ENCODE measurements at regions not wholly inside any gene's neighbourhood (a gene's known extent, or its start where the extent isn't known, plus 50 kb on each side); places are given as distances from the start of the nearest gene placed in this dataset.

DNA sequence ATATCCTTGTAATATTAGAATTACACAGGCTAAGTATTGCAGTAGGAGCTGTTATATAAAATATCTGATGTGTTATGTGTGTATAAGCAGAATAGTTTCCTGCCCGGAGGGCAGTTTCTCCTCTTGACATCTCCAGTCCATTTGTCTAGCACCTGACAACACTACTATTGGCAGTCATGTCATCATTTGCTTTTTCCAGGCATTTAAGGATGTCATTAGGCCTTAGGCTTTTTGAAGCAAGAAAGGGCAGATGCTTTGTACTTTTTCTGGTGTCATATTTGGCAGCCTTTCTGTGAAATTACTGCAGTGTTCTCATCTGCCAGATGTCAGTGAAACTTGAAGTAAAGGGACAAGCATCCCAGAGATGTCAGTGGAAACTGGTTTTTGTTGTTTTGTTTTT is 2017.6 kb upstream of the IGFBP7 start:
- TF ChIP-seq, protein P1, sequence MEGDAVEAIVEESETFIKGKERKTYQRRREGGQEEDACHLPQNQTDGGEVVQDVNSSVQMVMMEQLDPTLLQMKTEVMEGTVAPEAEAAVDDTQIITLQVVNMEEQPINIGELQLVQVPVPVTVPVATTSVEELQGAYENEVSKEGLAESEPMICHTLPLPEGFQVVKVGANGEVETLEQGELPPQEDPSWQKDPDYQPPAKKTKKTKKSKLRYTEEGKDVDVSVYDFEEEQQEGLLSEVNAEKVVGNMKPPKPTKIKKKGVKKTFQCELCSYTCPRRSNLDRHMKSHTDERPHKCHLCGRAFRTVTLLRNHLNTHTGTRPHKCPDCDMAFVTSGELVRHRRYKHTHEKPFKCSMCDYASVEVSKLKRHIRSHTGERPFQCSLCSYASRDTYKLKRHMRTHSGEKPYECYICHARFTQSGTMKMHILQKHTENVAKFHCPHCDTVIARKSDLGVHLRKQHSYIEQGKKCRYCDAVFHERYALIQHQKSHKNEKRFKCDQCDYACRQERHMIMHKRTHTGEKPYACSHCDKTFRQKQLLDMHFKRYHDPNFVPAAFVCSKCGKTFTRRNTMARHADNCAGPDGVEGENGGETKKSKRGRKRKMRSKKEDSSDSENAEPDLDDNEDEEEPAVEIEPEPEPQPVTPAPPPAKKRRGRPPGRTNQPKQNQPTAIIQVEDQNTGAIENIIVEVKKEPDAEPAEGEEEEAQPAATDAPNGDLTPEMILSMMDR (IDR thresholded peaks at IDR 0.05) = no peak
- TF ChIP-seq OVOL2 (CRISPR knock-in tag; IDR thresholded peaks at IDR 0.05; ENCODE audit: borderline replicate concordance) = no peak
- no peak for TF ChIP-seq CREM (CRISPR knock-in tag; IDR thresholded peaks at IDR 0.05)
- TF ChIP-seq, protein P2, sequence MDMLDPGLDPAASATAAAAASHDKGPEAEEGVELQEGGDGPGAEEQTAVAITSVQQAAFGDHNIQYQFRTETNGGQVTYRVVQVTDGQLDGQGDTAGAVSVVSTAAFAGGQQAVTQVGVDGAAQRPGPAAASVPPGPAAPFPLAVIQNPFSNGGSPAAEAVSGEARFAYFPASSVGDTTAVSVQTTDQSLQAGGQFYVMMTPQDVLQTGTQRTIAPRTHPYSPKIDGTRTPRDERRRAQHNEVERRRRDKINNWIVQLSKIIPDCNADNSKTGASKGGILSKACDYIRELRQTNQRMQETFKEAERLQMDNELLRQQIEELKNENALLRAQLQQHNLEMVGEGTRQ (CRISPR knock-in tag; IDR thresholded peaks at IDR 0.05) = no peak
- no peak for TF ChIP-seq ZNF219 (CRISPR knock-in tag; IDR thresholded peaks at IDR 0.05; ENCODE audit: borderline replicate concordance)
- TF ChIP-seq SP1 (CRISPR knock-in tag; conservative IDR thresholded peaks at IDR 0.05) = no peak
- no peak for TF ChIP-seq TEAD4 (CRISPR knock-in tag; IDR thresholded peaks at IDR 0.05)
- TF ChIP-seq NR2C2 (CRISPR knock-in tag; IDR thresholded peaks at IDR 0.05) = no peak
- no peak for TF ChIP-seq JUN (CRISPR knock-in tag; IDR thresholded peaks at IDR 0.05)
- no peak for TF ChIP-seq ELF4 (CRISPR knock-in tag; IDR thresholded peaks at IDR 0.05; ENCODE audit: low read depth)
- TF ChIP-seq, protein P3, sequence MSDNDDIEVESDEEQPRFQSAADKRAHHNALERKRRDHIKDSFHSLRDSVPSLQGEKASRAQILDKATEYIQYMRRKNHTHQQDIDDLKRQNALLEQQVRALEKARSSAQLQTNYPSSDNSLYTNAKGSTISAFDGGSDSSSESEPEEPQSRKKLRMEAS (CRISPR knock-in tag; IDR thresholded peaks at IDR 0.05) = no peak
- TF ChIP-seq, protein P4, sequence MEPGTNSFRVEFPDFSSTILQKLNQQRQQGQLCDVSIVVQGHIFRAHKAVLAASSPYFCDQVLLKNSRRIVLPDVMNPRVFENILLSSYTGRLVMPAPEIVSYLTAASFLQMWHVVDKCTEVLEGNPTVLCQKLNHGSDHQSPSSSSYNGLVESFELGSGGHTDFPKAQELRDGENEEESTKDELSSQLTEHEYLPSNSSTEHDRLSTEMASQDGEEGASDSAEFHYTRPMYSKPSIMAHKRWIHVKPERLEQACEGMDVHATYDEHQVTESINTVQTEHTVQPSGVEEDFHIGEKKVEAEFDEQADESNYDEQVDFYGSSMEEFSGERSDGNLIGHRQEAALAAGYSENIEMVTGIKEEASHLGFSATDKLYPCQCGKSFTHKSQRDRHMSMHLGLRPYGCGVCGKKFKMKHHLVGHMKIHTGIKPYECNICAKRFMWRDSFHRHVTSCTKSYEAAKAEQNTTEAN (CRISPR knock-in tag; IDR thresholded peaks at IDR 0.05) = no peak
- no peak for TF ChIP-seq JAZF1 (CRISPR knock-in tag; IDR thresholded peaks at IDR 0.05)
- no peak for TF ChIP-seq ZNF317 (CRISPR knock-in tag; IDR thresholded peaks at IDR 0.05; ENCODE audit: borderline replicate concordance, low read depth)

Data from WTC11 (cell line).